NCI-H1436 (cell line): ENCODE measurements at regions not wholly inside any gene's neighbourhood (a gene's known extent, or its start where the extent isn't known, plus 50 kb on each side); places are given as distances from the start of the nearest gene placed in this dataset.
A peak's percentile ranks its signal among the peaks of the same experiment; 100 is the strongest.

ENCODE experiments used
- DNase-seq: peaks from one replicate; lab custom pipeline; 2025; lab: John Stamatoyannopoulos, UW

DNA sequence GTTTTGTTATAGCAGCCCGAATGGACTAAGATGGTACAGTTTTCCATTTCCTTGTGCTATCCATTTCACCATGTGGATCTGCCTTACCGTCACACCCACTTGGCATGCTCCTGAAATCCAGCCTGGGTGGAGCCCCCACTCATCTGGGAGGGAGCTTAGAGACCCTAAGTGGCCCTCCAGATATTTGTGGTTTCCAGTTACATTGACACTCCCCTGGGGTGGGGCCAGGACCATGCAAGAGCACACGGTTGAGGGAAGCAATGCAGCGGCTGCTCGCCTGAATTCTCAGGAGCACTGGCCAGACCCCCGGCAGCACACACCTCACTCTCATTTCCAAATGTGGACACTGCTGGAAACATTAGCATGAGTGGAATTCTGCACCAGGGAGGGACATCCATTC, 231.1 kb downstream of the UTP18 start:
- DNase-seq: no peak

DNA sequence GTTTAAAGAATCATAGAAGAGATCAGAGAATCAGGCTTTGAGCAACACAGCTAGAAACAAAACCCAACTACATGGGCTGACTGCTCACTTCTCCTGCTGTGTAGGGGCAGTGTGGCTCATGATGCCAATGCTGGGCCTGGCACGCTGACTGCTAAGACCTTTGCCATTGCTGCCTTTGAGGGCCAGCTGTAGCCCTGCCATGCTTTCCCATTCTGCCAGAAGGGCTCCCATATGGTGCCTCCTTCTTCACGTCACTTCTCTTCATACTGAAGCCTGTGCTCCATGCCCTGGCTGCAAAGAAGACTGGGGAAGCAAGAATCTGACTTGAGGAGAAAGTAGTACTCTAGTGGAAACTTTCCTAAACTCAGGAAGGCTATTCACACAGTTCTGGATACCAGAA, 232.9 kb downstream of the UTP18 start:
- no peak for DNase-seq

DNA sequence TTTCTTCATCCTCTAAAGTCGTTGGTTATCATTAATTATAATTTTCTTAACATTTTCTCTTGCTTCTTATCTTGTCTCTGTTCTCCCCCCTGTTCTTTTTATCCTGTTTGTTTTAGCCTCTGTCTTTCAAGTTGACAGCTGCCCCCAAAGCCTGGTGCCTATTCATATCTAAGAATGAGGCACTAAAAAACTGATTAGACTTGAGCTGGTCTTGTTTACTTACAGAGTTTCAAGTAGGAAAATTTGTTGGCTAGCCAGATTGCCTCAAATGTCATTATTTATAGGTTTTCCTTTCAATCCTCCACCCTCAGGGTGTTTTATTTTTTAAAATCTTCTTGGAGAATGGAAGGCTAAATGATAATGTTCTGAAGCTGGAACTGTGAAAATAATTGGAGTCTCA, 236.0 kb downstream of the UTP18 start:
- peak; percentile 26 for DNase-seq

DNA sequence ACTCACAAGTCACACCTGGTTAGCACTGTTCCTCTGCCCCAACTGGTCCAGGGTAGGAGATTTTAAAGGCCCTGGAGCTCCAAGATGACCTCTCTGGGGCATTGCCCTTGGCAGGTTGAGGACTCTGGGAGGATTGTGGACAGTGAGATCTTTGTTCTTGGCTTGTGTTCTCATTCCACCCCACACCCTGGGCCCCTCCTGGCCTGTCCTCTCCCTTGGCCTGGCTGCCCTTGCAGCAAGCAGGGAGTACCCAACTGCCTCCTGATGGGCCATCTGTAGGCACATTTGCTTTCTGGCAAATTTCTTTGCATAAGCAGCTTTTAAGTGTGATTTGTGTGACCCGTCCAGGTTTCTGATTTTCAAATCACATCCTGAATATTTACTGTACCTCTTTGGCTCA, 239.6 kb downstream of the UTP18 start:
- no peak for DNase-seq

DNA sequence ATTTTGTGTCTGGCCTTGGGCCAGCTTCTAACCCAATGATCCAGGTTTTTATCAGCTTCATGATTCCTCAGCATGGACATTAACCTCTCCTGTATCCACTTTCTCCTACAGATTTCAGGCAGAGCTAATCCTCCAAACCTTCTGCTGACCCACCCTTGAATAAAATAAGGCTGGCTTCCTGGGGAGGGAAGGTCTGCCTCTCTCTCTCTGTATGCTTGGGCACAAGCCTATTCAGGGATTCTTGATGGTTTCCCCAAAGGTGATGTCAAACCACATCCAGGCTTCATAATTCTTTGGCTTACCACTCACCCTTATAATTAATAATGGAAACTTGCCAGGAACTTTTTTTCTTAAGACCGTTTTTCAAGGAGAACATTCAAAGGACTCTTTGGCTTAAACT, 240.1 kb downstream of the UTP18 start:
- DNase-seq: no peak

DNA sequence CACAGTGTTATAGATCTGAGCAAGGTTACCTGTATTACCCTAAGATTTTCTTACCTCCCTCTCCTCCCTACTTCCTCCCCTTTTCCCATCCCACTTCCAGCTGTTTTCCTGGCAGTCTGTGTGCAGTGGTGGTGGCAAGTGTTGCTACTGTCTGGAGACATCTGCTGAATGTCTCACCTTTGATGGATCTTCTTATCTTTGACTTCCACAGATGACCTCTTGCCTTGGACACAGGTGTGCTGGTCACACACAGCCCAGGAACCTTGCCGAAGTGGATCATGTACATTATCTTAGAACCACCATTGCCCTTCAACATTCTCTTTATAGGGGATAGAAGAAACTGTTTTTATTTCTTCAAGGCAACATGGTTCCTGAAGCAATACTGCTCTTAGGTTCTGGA, 245.1 kb downstream of the UTP18 start:
- DNase-seq: no peak

DNA sequence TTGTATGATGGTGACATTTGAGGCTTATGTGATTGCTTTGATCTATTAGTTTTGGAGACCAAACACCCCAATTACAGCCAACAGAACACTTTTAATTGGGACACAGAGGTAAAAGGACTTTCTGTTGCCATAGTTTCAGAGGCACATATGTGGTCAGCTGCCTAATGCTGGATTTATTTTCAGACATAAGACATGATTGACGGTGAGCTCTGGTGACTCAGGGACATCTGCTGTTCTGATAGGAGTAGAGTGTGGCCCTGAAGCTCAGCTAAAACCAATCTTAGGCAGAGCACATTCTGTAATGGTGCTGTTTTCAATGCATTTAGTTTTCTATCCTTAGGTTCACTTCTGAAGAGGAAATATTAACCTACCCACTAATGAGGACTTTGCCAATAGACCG, 247.1 kb downstream of the UTP18 start:
- no peak for DNase-seq

DNA sequence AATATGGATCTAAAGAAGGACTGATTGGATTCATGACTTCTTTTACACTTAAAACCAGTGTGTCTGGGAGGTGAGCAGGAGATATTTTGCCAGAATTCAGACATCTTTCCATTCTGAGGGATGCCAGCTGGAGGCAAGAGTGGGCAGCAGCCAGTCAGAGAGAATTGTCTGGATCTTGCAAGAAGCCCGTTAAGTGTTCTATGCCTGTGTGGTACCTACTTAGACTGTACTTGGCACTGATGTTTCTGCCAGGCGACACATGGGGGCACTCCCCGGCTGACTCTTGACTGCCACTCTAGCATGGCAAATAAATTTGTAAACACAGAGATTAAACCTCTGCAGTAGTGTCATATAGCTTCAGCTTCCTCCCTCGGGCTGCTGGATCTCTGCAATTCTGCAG, 247.7 kb downstream of the UTP18 start:
- no peak for DNase-seq

DNA sequence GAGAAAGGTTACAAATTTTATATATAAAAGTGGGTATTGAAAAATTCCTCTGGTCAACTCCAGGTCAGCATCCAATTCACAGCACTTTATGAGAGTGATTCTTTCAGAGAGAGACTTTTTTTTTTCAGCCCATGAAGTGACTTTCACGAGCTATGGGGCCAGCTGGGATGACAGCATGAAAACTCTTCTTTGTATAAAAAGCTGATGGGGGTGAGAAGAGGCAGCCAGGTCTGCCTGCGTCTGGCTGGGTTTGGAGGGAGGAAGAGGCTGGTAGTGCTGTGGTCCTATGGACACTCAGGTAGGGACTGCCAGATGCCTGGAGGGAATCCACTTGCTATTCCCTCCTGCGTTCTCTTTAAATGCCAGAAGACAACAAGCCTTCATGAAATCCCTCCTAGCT, 250.6 kb downstream of the UTP18 start:
- DNase-seq: no peak

DNA sequence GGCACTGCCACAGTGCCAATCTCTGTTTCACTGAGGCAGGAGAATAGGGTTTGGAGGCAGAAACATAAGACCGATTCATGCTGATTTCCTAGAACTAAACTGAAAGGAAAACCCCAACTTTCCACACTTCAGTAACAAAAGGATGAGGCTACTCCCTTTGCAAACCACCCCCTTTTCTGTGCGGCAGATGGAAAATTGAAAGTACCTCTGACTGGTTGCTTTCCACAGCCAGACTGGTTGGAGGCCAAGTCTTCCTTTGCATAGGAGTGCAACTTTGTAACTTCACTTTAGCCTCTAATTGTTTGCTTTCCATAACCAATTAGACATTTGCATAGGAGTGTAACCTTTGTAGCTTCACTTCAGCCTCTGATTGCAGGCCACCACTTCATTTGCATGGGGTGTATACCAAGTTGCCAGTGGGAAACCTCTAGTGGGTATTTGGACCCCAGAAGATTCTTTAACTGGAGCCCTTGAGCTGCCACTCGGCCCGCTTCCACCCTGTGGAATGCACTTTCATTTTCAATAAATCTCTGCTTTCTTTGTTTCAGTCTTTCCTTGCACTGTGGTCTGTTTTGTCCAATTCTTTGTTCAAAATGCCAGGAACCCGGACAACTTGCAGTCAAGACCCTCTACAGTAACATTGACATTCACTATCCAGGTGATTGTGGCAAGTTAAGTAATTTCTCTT, 252.0 kb downstream of the UTP18 start:
- DNase-seq: no peak

DNA sequence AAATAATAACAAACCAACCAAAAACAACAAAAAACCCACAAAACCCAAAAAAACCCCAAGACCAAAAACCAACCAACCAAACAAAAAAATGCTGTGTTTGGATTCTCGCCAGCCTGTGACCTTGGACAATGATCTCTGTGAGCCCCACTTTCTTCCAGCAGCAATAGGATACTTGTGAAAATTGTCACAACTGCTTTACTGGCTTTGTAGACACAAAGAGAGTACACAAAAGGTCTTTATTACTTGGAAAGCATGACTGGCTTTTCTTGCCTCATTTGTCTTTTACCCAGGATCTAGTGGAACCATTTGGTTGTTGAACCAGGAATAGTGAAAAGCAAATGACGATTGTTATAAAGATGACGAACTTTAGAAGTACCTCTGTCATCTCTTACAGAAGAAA, 256.6 kb downstream of the UTP18 start:
- no peak for DNase-seq

DNA sequence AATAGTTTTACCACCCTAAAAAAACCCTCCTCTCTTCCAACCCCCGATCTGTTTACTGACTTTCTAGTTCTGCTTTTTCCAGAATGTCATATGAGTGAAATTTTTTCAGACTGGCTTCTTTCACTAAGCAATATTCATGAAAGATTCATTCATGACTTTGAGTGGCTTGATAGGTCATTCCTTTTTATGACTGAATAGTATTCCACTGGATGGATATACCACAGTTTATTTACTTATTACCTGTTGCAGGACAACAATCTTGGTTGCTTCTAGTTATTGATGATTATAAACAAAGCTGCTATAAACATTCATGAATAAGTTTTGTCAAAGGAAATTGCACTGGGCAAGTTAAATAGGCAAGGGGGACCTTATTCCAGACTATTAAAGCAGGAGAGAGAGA, 264.2 kb downstream of the UTP18 start:
- no peak for DNase-seq

DNA sequence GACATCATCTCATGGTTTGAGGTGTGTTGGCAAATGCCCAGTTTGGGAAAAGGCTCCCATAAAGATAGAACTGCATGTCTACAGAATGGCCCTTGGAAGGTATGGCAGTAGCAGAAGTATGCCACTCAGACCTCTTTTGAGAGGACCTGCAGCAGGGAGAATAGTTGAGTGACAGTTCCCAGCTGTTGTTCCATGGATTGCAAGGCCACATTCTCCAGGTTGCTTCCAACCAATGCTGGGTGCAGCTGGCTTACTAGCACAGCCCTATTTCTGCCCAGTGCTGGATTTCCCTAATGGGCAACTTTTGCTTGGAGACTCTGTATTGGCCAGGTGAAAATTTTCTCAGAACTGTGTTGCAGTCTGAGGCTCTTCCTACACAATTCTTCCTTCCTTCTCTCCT, 266.2 kb downstream of the UTP18 start:
- DNase-seq: no peak

DNA sequence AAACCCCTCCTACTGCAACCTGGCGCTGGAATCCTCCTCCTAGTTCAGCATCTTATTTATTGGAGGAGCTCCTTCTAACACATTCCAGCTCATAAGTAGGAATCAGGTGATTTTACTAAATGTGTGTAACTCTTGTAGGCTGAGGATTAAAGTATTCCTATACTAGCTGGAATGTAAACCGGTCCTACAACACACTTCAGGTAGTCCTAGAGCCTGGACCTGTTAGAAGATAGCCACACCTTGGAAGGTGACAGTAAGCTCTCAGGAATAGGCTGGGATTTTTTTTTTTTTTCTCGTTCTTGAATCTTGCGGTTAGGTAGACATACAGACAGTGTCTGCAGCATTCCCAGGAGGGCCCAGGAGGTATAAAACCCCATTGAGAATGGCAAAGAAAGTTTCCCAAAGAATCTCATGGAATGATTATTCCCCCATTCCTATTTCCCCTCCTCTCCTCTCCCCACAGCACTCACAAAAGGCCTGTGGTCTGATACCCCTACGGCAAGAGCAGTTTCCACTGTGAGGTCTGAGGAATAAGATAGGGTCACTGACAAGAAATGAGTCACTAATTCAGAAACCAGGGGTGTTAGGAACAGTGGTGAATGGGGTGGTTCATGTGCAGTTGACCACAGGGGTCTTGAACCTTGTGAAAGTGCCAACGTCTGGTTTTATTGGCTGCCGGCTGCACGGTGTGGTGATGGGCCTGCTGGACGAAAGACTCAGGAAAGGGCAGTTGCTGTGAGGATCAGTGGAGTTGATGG, 267.1 kb downstream of the UTP18 start:
- DNase-seq: no peak

DNA sequence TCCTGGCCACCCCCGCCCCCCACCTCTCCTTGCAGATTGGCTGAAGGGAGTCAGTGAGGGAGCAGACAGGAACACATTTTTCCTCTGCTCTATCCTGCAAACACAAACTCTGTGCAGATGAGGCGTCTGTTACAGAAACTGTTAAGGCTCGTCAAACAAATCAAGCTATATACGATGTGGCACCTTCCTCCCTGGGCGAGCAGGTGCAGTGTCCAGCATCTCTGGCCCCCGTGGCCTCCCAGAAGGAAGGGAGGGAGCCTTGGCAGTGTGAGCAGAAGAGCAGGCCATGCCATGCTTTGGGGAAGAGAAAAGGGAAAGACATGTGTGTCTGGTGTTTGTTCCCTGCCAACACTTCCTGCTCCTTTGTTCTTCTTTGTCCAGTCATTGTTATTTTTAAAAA, 267.8 kb downstream of the UTP18 start:
- DNase-seq: no peak

DNA sequence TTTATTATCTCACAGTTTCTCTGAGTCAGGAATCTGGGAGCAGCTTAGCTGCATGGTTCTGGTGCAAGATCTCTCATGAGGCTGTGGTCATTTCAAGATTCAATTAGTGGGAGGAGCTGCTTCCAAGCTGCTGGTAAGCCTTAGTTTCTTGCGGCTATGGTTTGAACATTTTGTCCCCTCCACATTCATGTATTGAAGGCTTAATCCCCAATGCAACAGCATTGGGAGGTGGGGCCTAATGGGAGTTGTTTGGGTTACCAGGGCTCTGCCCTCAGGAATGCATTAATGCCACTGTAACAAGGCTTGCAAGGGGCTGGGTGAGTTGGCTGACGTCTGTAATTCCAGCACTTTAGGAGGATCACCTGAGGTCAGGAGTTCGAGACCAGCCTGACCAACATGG, 272.9 kb downstream of the UTP18 start:
- no peak for DNase-seq

DNA sequence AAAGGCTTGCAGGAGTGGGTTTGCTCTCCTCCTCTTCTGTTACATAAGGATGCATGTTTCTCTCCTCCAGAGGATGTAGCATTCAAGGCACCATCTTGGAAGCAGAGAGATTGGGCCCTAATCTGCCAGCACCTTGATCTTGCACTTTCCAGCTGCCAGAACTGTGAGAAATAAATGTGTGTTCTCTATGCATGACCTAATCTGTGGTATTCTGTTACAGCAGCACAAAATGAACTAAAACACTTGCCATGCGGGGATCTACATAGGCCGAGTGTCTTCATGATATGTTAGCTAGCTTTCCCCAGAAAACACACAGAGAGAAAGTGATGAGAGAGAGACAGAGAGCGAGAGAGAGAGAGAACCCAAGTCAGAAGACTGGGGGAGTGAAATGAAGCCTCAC, 273.5 kb downstream of the UTP18 start:
- no peak for DNase-seq

DNA sequence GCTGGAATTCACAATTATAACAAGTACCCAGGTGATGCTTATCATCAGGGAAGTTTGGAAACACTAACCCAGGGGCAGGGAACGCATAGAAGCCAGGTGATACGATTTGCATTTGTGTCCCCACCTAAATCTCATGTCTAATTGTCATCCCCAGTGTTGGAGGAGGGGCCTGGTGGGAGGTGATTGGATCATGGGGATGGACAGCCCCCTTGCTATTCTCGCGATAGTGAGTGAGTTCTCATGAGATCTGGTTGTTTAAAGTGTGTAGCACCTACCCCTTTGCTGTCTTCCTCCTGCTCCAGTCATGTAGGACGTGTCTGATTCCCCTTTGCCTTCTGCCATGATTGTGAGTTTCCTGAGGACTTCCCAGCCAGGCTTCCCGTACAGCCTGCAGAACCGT, 276.3 kb downstream of the UTP18 start:
- DNase-seq: no peak

DNA sequence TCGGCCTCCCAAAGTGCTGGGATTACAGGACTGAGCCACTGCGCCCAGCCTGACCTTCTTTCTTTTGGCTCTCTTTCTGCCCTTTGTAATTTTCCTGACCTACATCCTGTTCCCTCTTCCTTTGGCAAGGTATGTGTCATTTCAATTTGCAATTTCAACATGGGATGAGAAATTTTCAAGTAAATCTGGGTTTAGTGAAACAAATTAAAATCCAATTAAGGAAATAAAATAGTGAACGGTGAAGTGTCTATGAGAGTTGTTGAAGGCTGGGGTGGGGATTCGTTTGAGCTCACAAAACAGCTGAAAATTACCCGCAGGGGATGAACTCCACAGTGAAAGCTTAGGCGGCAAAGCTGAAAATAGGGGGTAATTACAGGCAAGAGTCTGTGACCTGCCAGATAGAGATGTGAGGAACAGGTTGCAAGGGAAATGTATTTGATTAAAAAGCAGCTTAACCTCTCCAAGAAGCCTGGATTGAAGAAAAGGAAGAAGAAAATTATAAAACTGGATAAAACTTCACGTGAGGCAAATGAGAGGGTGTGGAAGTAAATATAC, 277.7 kb downstream of the UTP18 start:
- DNase-seq: peak; percentile 4

DNA sequence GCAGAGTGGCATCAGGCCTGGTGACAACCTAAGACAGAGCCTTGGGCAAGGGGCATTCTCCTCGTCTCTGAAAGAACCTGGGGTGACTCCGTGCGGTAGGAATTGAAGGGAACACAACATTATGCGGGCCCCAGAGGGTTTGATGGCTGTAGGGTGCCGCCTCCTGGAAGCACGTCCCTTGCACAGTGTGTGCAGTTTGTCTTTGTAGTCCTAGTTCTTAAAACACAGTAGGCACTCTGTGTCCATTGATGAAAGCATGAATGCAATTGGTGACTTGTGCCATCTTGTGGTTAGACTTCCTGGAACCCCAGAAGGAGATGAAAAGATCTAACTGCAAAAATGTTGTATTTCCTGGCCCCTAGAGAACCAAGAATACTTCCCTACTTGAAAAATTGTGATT, 279.8 kb downstream of the UTP18 start:
- no peak for DNase-seq

DNA sequence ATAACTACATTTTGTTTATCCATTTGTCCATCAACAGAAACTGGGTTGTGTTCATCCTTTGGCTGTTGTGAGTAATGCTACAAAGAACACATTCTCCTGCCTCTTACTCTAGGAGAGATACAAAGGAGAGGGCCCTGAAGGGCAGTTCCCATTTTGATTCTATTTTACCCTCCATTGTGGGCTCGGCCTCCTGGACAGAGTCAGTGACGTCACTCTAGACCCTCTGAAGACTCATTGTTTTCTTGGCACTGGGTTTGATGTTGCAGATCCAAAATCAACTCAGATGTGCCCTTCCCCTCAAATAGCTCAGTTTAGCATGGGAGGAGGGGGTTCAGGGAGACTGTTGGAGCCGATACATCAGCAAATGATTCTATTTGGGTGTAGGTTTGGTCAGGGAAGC, 280.9 kb downstream of the UTP18 start:
- no peak for DNase-seq

DNA sequence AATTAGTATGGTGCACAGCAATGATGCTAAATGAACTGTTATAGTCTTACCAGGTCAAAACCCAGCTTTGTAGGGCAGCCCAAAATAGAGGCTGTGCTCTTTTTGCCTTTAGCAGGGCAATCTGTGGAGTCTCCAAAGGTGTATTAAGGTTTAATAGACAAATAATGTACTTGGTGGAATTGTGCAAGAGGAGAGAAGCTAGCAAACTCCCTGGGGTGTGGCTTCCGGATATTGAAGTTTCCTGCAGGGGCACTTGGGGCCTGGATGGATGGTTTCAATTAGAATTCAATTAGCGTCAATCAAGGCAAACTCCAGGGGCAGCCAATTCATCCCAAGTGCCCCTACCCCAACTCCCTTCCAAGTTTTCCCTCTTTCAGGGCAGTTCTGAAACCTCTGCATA, 285.8 kb downstream of the UTP18 start:
- DNase-seq: no peak

DNA sequence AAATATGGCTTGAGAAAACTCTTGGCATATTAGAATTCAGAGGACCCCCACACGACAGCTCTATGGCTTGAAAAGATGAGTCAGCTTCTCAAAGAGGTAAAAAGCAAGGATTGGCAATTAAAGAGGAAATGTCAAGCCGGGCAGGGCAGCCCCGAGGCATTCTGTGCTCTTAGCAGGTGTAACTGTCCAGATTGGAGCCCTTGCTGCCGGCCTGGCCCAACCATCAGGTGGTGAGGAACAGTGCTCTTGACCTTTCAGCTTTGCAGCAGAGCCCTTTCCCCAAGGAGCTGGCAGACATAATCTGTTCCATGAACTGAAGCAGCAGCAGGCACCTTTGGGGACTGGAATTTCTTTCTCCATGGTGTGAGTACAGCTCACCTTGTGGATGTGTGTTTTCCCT, 287.8 kb downstream of the UTP18 start:
- no peak for DNase-seq

DNA sequence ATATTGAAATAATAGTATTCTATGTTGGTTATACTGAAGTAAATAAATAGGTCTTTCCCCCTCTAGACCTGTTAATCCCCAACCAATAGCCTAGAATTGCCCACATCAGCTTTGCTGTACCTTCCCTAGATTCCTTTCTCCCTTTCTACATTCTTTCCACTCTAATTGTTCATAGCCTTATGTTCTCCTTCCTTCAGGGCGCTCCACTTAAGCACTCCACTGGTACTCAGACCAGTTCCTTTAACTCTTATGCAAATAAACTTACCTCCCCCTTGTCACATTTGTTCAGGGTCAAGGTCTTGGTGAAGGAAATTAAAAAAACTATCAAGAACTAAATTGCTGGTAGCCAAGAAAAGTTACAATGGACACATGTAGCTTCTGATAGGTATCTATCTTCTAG, 294.8 kb downstream of the UTP18 start:
- no peak for DNase-seq
